Uterus (tissue), 3 donors: ENCODE measurements at regions not wholly inside any gene's neighbourhood (a gene's known extent, or its start where the extent isn't known, plus 50 kb on each side); places are given as distances from the start of the nearest gene placed in this dataset.

ENCODE experiments used
- DNase-seq, 2 donors: peaks; one replicate each; pipeline ENCODE4 v3.0.0-alpha.2; 2019 to 2020
- H3K27ac ChIP-seq, 2 donors: fragments of 200-600 bp; sonication (generic); 1 replicate in 1 of 2; 2 replicates in 1 of 2; pipeline ENCODE4 v1.5.1; 2016 to 2018
- H3K27me3 ChIP-seq, 2 donors: fragments of 200-600 bp; sonication (generic); one replicate each; pipeline ENCODE4 v1.5.1; 2018 to 2019; ENCODE audit warnings: control low read depth in 1 of 2
- H3K36me3 ChIP-seq, 2 donors: fragments of 200-600 bp; sonication (generic); one replicate each; pipeline ENCODE4 v1.5.1; 2019; ENCODE audit warnings: control low read depth in 1 of 2
- H3K4me1 ChIP-seq, 2 donors: fragments of 200-600 bp; sonication (generic); one replicate each; pipeline ENCODE4 v1.5.1; 2018 to 2019; ENCODE audit warnings: control low read depth in 1 of 2
- H3K4me3 ChIP-seq, 2 donors: fragments of 200-600 bp; sonication (generic); 1 replicate in 1 of 2; 2 replicates in 1 of 2; pipeline ENCODE4 v1.5.1; 2018 to 2019; ENCODE audit warnings: mild to moderate bottlenecking in 1 of 2
- H3K9me3 ChIP-seq, 2 donors: fragments of 200-600 bp; sonication (generic); one replicate each; pipeline ENCODE4 v1.5.1; 2019; ENCODE audit warnings: control low read depth in 1 of 2
- CTCF ChIP-seq, 4 experiments: fragments of 200-600 bp in 2 of 4; fragments of 450-650 bp in 2 of 4; sonication (generic) in 2 of 4; IDR thresholded peaks; one replicate each; pipeline ENCODE4 v1.5.1; 2016 to 2019; ENCODE audit warnings: antibody characterized with exemption in 4 of 4, mild to moderate bottlenecking in 2 of 4, moderate library complexity in 1 of 4
- POLR2A ChIP-seq, 2 donors: fragments of 450-650 bp; IDR thresholded peaks; one replicate each; pipeline ENCODE4 v1.6.1; 2016; ENCODE audit warnings: antibody characterized with exemption in 2 of 2, mild to moderate bottlenecking in 1 of 2, moderate library complexity in 1 of 2
- intact Hi-C: fragments of 100-400 bp; cut with DNase I; formaldehyde crosslinking; loops from one replicate; pipeline ENCODE4 v1.15.1; 2023; ENCODE audit warnings: low total_unique reads
- donor health status: DM: yes; HTN: yes; CAD: no.

GRCh38 chr9:1155602-1156001 lies 105.4 kb downstream of the DMRT2 start:
- H3K27me3 ChIP-seq: no peaks in the 10 kb centered on the region
- no peak for TF ChIP-seq POLR2A (IDR thresholded peaks at IDR 0.05)
- no peak for TF ChIP-seq CTCF (IDR thresholded peaks at IDR 0.05)
- no peak overlapping the region for H3K27ac ChIP-seq
- intact Hi-C loops: no loop called here
- H3K4me1 ChIP-seq: no peaks in the 10 kb centered on the region
- no peak overlapping the region for H3K4me3 ChIP-seq
- no peaks in the 10 kb centered on the region for H3K9me3 ChIP-seq
- H3K36me3 ChIP-seq: no peaks in the 10 kb centered on the region
- no peak for DNase-seq

GRCh38 chr9:1156794-1157550 lies 106.8 kb downstream of the DMRT2 start:
- TF ChIP-seq POLR2A (IDR thresholded peaks at IDR 0.05) (no peak), CTCF (IDR thresholded peaks at IDR 0.05) (no peak)
- Histone ChIP-seq H3K27me3 (no peaks in the 10 kb centered on the region), H3K4me1 (no peaks in the 10 kb centered on the region), H3K9me3 (no peaks in the 10 kb centered on the region), H3K27ac (no peak overlapping the region), H3K36me3 (no peaks in the 10 kb centered on the region), H3K4me3 (no peak overlapping the region)
- intact Hi-C loops: no loop called here
- no peak for DNase-seq

DNA sequence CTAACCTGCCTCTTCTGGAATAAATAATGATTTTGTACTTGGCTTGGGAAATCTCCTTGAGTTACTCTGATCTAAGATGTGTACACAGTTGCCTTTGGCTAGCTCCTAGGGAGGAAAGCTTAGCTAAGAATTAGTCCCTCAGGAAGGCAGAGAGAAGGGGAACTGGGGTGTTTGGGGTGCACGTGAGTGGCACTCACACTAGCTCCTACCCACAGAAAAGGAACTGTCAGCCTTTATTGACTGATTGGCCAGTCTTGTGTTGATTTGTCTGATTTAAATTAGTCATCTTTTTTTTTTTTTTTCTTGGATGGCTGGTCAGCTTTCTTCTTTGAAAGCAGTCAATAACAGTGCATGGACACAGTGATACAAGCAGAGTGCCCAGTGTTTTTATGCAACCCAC lies 107.7 kb downstream of the DMRT2 start:
- no peak overlapping the region for H3K4me3 ChIP-seq
- H3K36me3 ChIP-seq: no peaks in the 10 kb centered on the region
- no peak for DNase-seq
- no peaks in the 10 kb centered on the region for H3K9me3 ChIP-seq
- no peaks in the 10 kb centered on the region for H3K27me3 ChIP-seq
- H3K27ac ChIP-seq: no peak overlapping the region
- TF ChIP-seq POLR2A (IDR thresholded peaks at IDR 0.05) (no peak), CTCF (IDR thresholded peaks at IDR 0.05) (no peak)
- no peaks in the 10 kb centered on the region for H3K4me1 ChIP-seq
- intact Hi-C loops: no loop called here

DNA sequence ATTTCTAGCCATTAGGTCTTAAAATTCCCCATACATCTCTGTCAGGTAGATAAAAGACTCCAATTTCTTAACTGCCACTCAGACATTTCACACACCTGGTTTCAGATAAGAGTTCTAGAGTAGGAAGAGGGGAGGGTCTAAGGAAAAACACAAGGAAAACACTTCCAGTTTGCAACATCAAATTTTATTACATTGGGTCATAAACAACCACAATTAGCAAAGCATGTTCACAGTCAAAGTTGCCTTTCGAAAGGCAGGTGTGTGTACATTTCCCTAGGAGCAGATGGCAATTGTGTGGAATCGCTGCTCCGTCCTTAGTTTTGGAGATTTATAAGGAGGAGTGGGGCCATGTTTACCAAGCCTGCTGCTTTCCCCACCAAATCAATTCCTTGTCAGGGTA lies 120.8 kb downstream of the DMRT2 start:
- intact Hi-C loops: no loop called here
- no peaks in the 10 kb centered on the region for H3K36me3 ChIP-seq
- H3K4me1 ChIP-seq: no peaks in the 10 kb centered on the region
- no peaks in the 10 kb centered on the region for H3K9me3 ChIP-seq
- no peaks in the 10 kb centered on the region for H3K27me3 ChIP-seq
- TF ChIP-seq CTCF (IDR thresholded peaks at IDR 0.05) (no peak), POLR2A (IDR thresholded peaks at IDR 0.05) (no peak)
- DNase-seq: no peak
- no peak overlapping the region for H3K4me3 ChIP-seq
- H3K27ac ChIP-seq: no peak overlapping the region

DNA sequence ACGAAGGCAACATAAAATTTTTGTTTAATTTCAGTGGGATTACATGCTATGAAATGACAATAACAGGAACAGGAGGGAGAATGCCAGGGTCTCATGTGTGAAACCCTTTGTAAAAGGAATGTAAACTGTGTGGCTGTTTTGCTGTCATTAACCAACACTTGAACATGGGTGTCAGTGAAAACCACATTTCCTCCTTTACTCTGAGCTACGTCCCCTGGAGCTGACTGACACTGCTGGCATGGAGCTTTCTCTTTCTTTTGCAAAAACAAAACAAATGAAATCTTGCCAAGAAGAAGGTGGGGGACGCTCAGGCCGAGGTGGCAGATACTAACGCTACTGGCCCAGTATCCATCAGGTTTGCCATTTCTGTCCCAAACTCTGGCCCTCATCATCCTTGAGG lies 121.4 kb downstream of the DMRT2 start:
- no peaks in the 10 kb centered on the region for H3K36me3 ChIP-seq
- no peak overlapping the region for H3K4me3 ChIP-seq
- no peak overlapping the region for H3K27ac ChIP-seq
- no peaks in the 10 kb centered on the region for H3K27me3 ChIP-seq
- no peaks in the 10 kb centered on the region for H3K9me3 ChIP-seq
- intact Hi-C loops: no loop called here
- no peak for TF ChIP-seq CTCF (IDR thresholded peaks at IDR 0.05)
- H3K4me1 ChIP-seq: no peaks in the 10 kb centered on the region
- DNase-seq: no peak
